GM19324 (cell line): ENCODE measurements at regions not wholly inside any gene's neighbourhood (a gene's known extent, or its start where the extent isn't known, plus 50 kb on each side); places are given as distances from the start of the nearest gene placed in this dataset.
"Not testable (repeated sequence)": the region's sequence is repeated elsewhere in the genome, so short reads cannot be mapped to it uniquely, and the experiment has no call there.

ENCODE experiments used
- ATAC-seq: cut with Tn5 transposase; IDR thresholded peaks from one replicate; pipeline ENCODE4 v1.9.1; 2021; ENCODE audit warnings: mild to moderate bottlenecking, moderate library complexity; ENCODE audit not compliant: unreplicated experiment, low FRiP score

DNA sequence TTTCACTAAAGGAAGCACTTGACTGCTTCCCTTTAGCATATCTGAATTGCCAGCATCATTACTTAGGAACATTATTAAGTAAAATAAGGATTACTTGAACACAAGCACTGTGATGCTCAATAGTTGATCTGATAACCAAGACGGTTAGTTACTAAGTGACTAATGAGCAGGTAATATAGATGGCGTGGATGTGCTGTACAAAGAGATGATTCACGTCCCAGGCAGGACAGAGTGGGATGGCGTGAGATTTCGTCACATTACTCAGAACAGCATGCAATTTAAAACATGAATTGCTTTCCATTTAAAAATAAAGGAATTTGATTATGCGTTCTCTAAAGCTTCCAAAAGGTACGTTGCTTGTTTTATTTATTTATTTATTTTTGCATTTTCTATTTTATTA, 240.0 kb upstream of the ARHGEF26 start:
- ATAC-seq = no peak

DNA sequence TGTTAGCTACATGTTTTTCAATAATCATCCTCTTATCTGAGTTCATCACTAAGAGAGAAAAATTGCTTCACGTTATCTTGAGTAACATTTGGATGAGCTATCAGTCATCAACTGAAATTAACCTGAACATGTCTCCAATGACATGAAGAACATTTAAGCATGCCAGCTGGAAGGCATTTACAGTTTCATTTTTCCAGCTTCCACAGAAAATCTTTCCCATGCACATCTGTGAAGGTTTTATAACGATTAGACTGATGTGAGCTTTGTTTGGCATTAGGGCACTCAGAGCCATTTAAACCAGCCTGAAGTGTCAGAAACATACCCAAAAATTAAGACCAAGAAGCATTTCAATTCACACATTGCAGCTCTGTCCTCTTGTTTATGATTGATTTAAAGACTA, 235.8 kb upstream of the ARHGEF26 start:
- no peak for ATAC-seq

DNA sequence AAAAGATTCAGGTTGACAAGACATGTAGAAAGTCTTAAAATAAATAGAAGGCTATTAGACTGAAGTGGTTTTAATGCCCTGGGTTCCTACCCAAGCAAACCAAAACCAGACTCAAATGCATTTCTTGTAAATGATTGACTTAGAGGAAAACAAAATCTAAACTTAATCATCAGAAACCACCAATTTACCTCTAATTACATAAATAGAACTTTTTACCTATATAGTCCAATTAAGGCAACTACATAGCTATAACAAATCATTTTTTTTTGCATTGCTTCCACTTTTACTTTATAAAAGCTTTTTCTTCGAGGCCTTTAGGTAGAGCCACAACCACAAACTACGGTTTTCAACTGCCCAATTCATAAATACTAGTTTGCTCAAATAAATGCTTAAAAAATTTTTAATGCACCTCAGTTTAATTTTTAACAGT, 231.3 kb upstream of the ARHGEF26 start:
- ATAC-seq = peak; percentile 63

DNA sequence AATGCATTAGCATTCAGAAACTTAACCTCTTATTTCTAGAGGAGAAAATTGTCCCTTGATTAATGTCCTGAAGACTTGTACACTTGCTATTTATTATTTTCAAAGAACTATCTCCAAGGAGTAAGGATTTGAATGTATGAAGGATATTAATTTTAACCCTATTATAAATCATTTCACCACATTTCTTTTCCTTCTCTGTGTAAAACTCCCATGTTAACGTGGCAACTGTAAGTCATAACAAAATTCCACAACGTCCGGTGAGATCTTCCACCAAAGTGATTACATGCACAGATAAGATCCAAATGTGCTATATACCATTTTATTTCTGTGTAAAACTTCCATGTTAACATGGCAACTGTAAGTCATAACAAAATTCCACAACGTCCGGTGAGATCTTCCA, 229.1 kb upstream of the ARHGEF26 start:
- no peak for ATAC-seq

GRCh38 chr3:153894857-153895256, 226.3 kb upstream of the ARHGEF26 start:
- ATAC-seq = no peak

- ATAC-seq = no peak
Observed at GRCh38 chr3:153896197-153896596, 225.0 kb upstream of the ARHGEF26 start.

DNA sequence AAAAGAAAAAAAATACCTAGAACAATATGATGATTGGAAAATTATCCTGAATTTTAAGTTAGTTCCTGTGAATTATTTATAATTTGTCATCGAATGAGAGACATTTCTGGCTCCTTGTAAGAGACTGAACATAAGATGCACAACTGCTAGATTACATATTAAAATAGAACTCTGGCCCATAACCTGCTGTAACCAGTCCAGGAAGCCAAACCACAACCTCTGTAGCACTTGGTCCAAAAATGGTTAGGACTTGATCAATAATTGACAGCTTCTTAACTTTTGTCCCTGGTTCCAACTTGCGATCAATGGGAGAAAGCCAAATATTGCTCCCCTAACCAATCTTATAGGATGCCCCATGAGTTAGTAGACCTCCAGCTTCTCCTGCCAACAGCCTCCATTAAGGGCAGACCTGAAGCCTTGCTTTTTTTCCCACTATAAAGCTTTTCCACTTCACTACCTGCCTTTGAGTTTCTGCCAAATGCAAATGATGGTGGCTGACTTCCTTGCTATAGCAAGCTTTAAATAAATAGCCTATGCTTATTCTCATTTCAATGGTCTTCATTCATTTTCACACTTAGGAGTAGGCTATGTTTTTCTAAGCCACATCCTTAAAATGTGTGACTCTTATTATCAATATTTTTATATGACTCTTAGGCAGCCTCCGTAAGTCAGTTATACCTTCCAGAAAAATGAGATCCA, 224.0 kb upstream of the ARHGEF26 start:
- peak; percentile 80 for ATAC-seq

GRCh38 chr3:153897842-153898241, 223.3 kb upstream of the ARHGEF26 start:
- peak; percentile 82 for ATAC-seq

DNA sequence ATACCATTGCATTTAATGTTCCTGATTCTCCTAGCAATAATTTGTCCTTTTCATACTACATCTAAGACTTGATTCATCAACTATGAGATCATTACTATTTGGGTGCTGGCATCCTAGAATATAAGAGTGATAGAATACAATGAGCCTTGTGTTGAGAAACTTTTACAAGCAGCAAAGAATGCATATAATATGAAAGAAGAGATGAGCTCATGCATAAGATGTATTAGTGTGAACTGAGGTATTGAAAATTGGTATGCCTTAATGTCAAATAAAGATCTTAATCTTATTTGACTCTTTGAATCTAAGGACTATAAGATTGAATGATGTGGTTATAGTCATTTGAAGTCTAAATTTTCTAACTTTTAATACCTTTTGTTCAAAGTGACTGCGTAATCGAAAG, 220.0 kb upstream of the ARHGEF26 start:
- ATAC-seq = no peak

DNA sequence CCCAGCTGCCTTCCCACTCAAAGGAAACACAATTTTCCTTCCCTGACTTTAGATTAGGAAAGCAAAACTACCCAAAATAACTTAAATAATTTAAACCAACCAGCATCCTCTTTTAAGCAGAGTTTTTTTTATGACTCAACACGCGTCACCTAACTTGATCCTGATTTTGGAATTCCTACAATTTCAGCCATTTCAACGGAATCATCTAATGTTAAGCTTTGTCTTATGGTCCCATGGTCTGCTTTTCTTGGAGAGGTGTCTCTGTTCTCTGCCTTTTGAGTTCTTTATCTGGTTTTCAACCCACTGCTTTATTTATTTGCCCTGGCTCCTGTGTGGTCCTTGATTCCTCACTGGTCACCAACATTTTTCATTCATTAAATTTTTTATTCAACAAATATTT, 219.2 kb upstream of the ARHGEF26 start:
- ATAC-seq = no peak

GRCh38 chr3:153903430-153903829, 217.8 kb upstream of the ARHGEF26 start:
- peak; percentile 78 for ATAC-seq

DNA sequence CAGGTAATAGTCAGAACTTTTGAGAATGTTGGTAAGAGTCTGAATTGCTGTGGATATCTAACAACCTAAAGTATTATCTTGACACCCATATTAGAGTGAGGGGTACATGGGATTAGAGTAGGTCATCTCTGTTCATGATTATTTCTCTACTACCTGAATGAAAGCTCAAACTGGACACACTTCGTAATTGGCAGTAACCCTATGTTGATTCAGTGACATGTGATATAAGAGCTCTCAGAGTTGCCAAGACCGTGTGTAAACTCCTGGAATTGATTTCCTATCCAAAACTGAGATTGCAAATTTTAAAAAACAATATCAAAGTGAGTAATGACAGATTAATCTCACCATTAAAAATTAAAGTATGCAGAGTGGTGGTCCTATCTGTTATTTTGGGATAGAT, 214.8 kb upstream of the ARHGEF26 start:
- no peak for ATAC-seq

DNA sequence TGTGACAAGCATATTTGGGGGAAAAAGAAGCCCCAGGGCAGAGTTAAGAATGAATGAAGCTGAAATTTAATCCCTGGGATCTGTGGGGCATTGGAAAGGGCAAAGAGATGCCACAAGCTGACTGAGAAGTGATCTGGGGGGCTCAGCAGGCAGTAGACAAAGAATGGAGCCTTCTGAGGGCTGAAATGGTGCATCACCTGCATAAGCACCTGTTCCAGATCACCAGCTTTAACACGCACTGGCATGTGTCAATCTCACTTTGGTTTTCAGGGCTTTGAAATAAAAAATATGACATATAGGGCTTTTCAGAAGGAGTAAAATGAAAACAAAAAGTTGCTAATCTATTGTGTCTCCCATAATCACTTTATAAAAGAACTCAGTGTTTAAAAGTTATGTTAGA, 210.8 kb upstream of the ARHGEF26 start:
- ATAC-seq = no peak

GRCh38 chr3:153911116-153911515, 210.1 kb upstream of the ARHGEF26 start:
- no peak for ATAC-seq

DNA sequence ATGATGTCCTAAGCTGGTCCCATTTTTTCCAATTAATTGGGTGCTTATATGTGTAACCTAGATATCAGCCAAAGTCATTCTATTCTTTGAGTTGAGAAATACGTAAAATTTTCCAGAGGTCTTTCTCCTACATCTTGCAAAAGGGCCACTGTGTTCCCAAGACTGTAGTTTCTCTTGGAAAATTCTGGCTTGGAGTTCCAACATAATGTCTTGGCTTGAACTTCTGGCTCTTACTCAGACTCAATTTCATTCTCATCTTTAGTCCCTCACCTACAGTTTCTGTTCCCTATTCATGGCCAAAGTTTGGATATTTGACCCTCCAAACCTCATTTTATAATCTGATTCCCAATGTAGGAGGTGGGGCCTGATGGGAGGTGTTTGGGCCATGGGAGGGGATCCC, 201.4 kb upstream of the ARHGEF26 start:
- no peak for ATAC-seq

DNA sequence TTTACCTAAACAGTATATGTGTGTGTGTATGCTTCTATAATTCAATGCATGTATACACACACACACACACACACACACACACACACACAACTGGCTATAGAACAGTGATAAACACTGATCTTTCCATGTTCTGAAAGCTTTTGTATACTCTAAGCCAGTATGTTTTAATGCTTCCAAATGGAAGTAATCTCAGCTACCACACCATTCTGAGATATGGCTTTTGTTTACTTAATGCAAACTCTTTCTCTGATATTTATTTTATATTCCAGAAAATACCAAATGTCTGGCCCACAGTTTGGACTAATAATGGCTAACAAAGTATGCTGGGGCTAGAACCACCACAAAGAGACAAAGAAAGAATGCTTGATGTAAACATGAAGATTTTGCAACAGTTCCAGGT, 199.4 kb upstream of the ARHGEF26 start:
- no peak for ATAC-seq

GRCh38 chr3:153925841-153926514, 195.2 kb upstream of the ARHGEF26 start:
- no peak for ATAC-seq

GRCh38 chr3:153927107-153927506, 194.1 kb upstream of the ARHGEF26 start:
- ATAC-seq = peak; percentile 78

DNA sequence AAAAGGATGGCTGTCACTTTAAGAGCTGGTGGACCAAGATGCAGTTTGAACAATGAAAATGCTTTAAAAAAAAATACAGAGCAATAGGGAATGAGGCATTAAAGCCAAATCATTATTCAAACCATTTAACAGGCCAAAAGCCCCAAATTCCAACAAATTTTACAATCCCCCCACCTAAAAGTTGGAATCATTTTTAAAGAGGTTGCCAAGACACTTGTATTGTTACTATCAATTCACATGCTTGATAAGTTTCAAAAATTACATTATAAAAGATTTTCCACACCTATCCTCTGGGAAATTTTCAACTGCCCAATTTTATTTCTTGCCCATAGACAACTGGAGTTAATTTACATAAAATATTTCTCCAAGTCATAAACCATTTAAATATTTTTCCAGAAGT, 192.3 kb upstream of the ARHGEF26 start:
- no peak for ATAC-seq

DNA sequence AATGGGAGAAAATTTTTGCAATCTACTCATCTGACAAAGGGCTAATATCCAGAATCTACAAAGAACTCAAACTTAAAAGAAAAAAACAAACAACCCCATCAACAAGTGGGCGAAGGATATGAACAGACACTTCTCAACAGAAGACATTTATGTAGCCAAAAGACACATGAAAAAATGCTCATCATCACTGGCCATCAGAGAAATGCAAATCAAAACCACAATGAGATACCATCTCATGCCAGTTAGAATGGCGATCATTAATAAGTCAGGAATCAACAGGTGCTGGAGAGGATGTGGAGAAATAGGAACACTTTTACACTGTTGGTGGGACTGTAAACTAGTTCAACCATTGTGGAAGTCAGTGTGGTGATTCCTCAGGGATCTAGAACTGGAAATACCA, 187.7 kb upstream of the ARHGEF26 start:
- not testable (repeated sequence) for ATAC-seq

DNA sequence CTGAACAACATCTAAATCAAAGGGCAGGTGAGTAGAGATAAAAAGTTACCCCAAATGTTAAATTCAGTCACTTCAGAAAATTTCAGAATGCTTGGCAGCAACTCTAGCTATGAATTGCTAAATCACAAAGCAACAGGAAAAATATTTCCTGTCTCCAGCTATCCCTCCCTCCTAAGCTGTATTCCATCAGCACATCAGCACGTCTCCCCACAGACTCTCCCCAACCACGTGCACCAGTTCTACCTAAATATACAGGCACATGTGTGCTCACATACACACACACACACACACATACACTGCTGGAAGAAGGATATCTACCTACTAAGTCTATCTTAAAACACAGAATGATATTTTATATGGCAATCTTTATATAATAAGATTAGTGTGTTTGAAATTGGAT, 177.1 kb upstream of the ARHGEF26 start:
- ATAC-seq = no peak

DNA sequence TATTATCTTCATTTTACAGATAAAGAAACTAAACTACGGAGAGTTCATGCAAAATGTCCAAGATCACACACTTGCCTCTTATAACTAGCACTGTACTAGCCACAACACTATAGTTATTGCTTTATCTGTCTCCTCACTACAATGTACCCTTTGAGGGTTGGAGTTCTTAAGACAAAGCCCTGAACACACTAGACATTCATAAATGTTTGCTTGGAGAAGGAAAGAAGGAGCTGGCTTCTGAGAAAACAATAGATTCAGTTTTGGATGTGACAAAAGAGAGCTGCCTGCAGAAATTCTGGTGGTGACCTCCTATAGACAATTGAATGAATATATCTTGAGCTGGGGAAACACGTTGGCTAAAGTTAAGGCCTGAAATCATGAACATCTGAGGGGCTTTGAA, 169.9 kb upstream of the ARHGEF26 start:
- ATAC-seq = no peak
